Nephron progenitor cell (in vitro differentiated cells): ENCODE measurements at regions not wholly inside any gene's neighbourhood (a gene's known extent, or its start where the extent isn't known, plus 50 kb on each side); places are given as distances from the start of the nearest gene placed in this dataset.

Experiments
- DNase-seq: peaks from one replicate; pipeline ENCODE4 v3.0.0; 2021
- H3K27ac Mint-ChIP-seq: 2 replicates; pipeline ENCODE4 v1.8.0; 2021; ENCODE audit warnings: mild to moderate bottlenecking, moderate library complexity, mixed read lengths
- H3K27me3 Mint-ChIP-seq: 2 replicates; pipeline ENCODE4 v1.8.0; 2021; ENCODE audit warnings: mild to moderate bottlenecking, low read depth, mixed read lengths; ENCODE audit not compliant: poor library complexity
- H3K36me3 Mint-ChIP-seq: 2 replicates; pipeline ENCODE4 v1.8.0; 2021; ENCODE audit warnings: low read depth, mixed read lengths
- H3K4me1 Mint-ChIP-seq: 2 replicates; pipeline ENCODE4 v1.8.0; 2021; ENCODE audit warnings: mixed read lengths
- H3K4me3 Mint-ChIP-seq: 2 replicates; pipeline ENCODE4 v1.8.0; 2021; ENCODE audit warnings: mild to moderate bottlenecking, moderate library complexity, mixed read lengths
- H3K9me3 Mint-ChIP-seq: 2 replicates; pipeline ENCODE4 v1.8.0; 2021; ENCODE audit warnings: mild to moderate bottlenecking, moderate library complexity, mixed read lengths
- CTCF ChIP-seq: fragments of 200-600 bp; sonication (generic); IDR thresholded peaks from 2 replicates; pipeline ENCODE4 v1.5.0; 2021; ENCODE audit warnings: antibody characterized with exemption

GRCh38 chr1:11399250-11399649 is 79.7 kb upstream of the DISP3 start:
- H3K9me3 Mint-ChIP-seq: peaks cover 9% of the 10 kb centered on the region
- H3K27me3 Mint-ChIP-seq: peaks cover 6% of the 10 kb centered on the region
- no peaks in the 10 kb centered on the region for H3K36me3 Mint-ChIP-seq
- no peak for TF ChIP-seq CTCF
- no peak overlapping the region for H3K4me3 Mint-ChIP-seq
- H3K4me1 Mint-ChIP-seq: peaks cover 43% of the 10 kb centered on the region
- H3K27ac Mint-ChIP-seq: no peak overlapping the region
- DNase-seq: no peak

GRCh38 chr1:11400155-11400554 is 78.8 kb upstream of the DISP3 start:
- no peak for TF ChIP-seq CTCF
- no peak overlapping the region for H3K4me3 Mint-ChIP-seq
- peaks cover 6% of the 10 kb centered on the region for H3K27me3 Mint-ChIP-seq
- peaks cover 38% of the 10 kb centered on the region for H3K4me1 Mint-ChIP-seq
- no peak overlapping the region for H3K27ac Mint-ChIP-seq
- no peaks in the 10 kb centered on the region for H3K36me3 Mint-ChIP-seq
- DNase-seq: no peak
- H3K9me3 Mint-ChIP-seq: peaks cover 9% of the 10 kb centered on the region

GRCh38 chr1:11400567-11400966 is 78.4 kb upstream of the DISP3 start:
- Mint-ChIP-seq H3K4me3 (no peak overlapping the region), H3K36me3 (no peaks in the 10 kb centered on the region), H3K27ac (no peak overlapping the region), H3K4me1 (peaks cover 36% of the 10 kb centered on the region), H3K27me3 (peaks cover 6% of the 10 kb centered on the region), H3K9me3 (peaks cover 9% of the 10 kb centered on the region)
- DNase-seq: no peak
- TF ChIP-seq CTCF: no peak

DNA sequence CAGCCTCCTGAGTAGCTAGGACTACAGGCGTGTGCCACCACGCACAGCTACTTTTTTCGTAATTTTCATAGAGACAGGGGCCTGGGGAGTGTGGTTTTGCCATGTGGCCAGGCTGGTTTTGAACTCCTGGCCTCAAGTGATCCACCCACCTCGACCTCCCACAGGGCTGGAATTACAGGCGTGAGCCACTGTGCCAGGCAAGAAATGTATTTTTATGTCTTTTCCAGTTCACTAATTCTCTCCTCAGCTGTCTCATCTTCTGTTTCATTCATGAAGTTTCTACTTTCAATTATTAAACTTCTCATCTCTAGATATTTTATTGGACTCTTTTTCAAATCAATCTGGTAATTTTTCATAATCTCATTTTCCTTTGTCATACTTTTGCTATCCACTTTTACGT is 72.1 kb upstream of the DISP3 start:
- peaks cover 17% of the 10 kb centered on the region for H3K36me3 Mint-ChIP-seq
- peaks cover 49% of the 10 kb centered on the region for H3K9me3 Mint-ChIP-seq
- H3K27me3 Mint-ChIP-seq: peaks cover 11% of the 10 kb centered on the region
- no peak overlapping the region for H3K4me3 Mint-ChIP-seq
- peaks cover 5% of the 10 kb centered on the region for H3K4me1 Mint-ChIP-seq
- H3K27ac Mint-ChIP-seq: no peak overlapping the region
- TF ChIP-seq CTCF: no peak
- DNase-seq: no peak

DNA sequence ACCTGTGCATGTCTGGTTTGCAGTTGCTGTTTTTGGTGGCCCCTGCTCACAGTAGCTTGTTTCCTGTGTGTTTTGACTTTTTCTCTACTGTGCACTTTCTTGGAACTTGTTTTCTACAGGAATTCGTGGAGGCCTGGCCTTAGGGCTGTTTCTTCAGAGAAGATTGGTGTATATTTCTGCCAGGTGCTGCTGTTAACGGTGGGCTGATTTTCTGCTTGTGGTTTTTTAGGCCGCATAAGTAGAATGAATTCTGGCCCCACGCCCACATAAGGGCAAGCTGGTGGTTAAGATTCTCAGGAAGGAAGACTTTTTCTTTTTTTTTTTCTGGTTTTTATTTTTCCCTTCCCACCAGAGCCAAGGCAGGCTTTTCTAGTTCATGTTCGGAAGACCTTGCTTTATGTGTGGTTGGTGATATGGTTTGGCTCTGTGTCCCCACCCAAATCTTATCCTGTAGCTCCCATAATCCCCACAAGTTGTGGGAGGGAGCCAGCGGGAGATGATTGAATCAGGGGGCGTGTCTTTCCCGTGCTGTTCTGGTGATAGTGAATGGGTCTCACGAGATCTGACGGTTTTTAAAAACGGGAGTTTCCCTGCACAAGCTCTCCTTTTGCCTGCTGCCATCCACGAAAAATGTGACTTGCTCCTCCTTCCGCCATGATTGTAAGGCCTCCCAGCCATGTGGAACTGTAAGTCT is 71.5 kb upstream of the DISP3 start:
- no peak overlapping the region for H3K27ac Mint-ChIP-seq
- H3K4me1 Mint-ChIP-seq: peaks cover 11% of the 10 kb centered on the region
- peaks cover 11% of the 10 kb centered on the region for H3K27me3 Mint-ChIP-seq
- H3K4me3 Mint-ChIP-seq: no peak overlapping the region
- peaks cover 46% of the 10 kb centered on the region for H3K9me3 Mint-ChIP-seq
- no peak for DNase-seq
- H3K36me3 Mint-ChIP-seq: peaks cover 17% of the 10 kb centered on the region
- TF ChIP-seq CTCF: no peak

- H3K36me3 Mint-ChIP-seq: peaks cover 15% of the 10 kb centered on the region
- H3K27ac Mint-ChIP-seq: peak overlapping the region; percentile 91
- H3K9me3 Mint-ChIP-seq: peaks cover 29% of the 10 kb centered on the region
- no peak overlapping the region for H3K4me3 Mint-ChIP-seq
- H3K4me1 Mint-ChIP-seq: peaks cover 55% of the 10 kb centered on the region
- peaks cover 3% of the 10 kb centered on the region for H3K27me3 Mint-ChIP-seq
- no peak for TF ChIP-seq CTCF
- DNase-seq: no peak
Measured at GRCh38 chr1:11412141-11412540, 66.8 kb upstream of the DISP3 start.
